GM12892 (cell line): ENCODE measurements at regions not wholly inside any gene's neighbourhood (a gene's known extent, or its start where the extent isn't known, plus 50 kb on each side); places are given as distances from the start of the nearest gene placed in this dataset.

Source experiments
- POLR2A ChIP-seq: IDR thresholded peaks from 2 replicates; pipeline ENCODE4 v1.6.1; 2011; ENCODE audit warnings: low read depth, low read length, control low read depth
- POLR2AphosphoS5 ChIP-seq: IDR thresholded peaks from 2 replicates; pipeline ENCODE4 v1.6.1; 2011; ENCODE audit warnings: low read depth, low read length, control low read depth
- TAF1 ChIP-seq: IDR thresholded peaks from 2 replicates; pipeline ENCODE4 v1.6.1; 2011; ENCODE audit warnings: low read depth, mild to moderate bottlenecking, control low read depth, low read length, borderline replicate concordance

- TF ChIP-seq POLR2AphosphoS5, result no peak
- TF ChIP-seq POLR2A, result no peak
- TF ChIP-seq TAF1, result no peak
These were observed 1178.7 kb downstream of the AACS start for GRCh38 chr12:126243814-126244440.
